ENCODE measurements at regions not wholly inside any gene's neighbourhood (a gene's known extent, or its start where the extent isn't known, plus 50 kb on each side); places are given as distances from the start of the nearest gene placed in this dataset.
A peak's percentile ranks its signal among the peaks of the same experiment; 100 is the strongest.
"Not testable (repeated sequence)": the region's sequence is repeated elsewhere in the genome, so short reads cannot be mapped to it uniquely, and the experiment has no call there.

- DNase-seq: peak; percentile 31
These were observed 315.3 kb upstream of the SGK1 start for GRCh38 chr6:134632982-134633940.

DNA sequence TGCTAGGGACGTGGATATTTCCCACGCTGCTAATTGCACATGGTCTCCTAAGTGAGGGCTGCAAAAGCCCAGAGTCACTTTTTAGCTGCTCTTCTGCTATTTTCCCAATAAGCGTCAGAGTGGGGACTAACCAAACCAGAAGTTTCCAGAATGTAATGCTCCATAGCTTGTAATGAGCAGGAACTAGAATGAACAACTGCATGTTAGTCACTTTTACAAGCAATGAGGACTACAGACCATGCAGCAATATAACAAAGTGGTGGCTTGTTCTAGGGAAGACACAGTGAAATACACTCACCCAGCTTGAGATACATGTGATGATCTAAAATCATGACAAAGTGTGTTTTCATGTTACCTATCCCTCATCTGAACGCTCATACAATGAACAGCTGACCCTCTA is 314.1 kb upstream of the SGK1 start:
- no peak for DNase-seq

DNA sequence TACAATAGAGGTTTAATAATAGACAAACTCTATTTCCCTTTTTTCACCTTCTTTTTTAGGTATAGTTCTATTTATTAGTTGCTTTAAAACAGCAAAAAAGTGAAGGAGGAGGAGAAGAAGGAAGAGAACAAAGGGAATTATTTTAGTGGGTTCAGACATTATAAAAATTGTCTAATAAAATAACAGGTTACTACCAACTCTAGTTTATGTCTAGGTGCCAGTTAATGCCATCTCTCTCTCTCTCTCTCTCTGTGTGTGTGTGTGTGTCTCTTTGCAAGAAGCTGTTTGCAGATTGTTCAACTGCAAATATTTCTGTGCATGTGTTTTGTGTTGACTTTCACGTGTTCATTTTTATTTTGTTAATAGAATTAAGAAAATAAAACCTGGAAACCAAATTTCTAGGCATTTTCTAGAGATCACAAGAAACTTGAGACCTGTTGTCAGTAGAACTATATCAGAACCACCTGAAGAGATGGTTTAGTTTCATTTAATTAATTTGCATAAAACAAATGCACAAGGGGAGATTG is 313.5 kb upstream of the SGK1 start:
- DNase-seq: no peak

GRCh38 chr6:134630508-134631121 is 312.7 kb upstream of the SGK1 start:
- no peak for DNase-seq

DNA sequence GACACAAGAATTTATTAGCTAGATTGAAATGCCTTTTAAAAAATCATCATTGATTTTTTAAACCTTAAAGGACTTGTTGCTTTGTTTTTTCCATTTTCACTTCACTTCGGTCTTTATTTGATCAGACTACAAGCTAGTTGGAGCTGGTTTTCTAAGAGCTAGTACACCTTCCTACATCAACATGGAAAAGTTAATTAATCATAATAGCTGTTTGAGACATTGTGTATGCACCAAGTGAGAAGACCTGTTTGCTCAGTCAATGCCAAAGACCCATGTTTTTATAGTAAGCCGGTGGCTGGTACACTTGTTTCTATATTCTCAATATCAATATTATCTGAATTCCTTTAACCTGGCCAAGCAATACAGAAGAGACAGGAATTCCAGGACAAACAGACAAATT is 310.2 kb upstream of the SGK1 start:
- DNase-seq: no peak

DNA sequence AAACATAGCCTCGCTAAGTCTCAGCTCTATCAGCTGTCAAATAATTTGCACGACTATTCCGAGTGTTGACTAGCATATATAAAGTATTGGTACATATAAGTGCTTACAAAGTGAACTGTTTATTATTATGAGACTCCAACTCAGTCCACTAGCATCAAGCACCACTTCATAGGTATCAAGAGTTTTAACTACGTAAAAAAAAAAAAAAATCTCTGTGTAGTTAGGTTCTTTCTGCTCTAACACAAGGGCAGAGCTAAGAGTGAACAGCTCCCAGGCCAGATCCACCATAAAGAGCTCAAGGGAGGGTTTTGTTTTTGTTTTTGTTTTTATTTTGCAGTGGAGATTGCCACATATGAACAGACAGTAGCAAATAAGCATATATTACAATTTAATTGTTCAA is 309.8 kb upstream of the SGK1 start:
- DNase-seq: no peak

DNA sequence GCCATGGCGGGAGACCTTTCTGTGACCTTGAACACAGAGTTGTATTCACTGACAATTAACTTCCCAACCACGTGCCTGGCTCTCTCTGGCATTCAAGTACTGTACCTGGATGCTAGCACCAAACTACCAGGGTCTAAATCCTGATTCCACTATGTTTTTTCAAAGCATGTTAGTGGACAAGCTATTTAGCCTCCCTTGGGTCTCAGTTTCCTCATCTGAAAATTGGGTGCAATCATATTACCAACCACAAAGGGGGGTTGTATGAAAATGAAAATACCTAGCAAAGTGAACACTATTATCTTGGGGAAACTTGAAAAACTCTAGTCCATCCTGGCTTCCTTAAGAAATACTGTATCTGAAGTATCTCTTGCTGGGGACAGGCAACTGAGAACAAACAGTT is 308.7 kb upstream of the SGK1 start:
- no peak for DNase-seq

GRCh38 chr6:134626086-134626485 is 308.2 kb upstream of the SGK1 start:
- no peak for DNase-seq

- DNase-seq: no peak
These were observed 306.9 kb upstream of the SGK1 start for GRCh38 chr6:134624781-134625180.

DNA sequence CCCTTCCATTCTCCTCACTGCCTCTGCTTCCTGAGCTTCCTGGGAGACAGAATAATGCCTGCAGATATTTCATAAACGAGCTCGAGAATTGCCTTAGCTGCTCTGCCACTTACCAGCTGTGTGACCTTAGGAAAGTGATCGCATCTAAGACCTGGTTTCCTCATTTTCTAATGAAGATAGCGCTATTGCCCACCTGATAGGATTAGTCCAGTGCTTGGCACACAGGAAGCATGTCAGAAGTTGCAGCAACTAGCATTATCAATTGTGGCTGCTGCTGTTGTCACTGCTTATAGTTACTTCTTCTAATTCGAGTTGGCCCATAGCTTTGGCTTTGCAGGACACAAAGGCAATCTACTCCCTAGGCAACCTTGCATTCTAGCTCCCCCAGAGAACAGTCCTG is 305.5 kb upstream of the SGK1 start:
- no peak for DNase-seq

GRCh38 chr6:134622382-134623173 is 304.7 kb upstream of the SGK1 start:
- no peak for DNase-seq

DNA sequence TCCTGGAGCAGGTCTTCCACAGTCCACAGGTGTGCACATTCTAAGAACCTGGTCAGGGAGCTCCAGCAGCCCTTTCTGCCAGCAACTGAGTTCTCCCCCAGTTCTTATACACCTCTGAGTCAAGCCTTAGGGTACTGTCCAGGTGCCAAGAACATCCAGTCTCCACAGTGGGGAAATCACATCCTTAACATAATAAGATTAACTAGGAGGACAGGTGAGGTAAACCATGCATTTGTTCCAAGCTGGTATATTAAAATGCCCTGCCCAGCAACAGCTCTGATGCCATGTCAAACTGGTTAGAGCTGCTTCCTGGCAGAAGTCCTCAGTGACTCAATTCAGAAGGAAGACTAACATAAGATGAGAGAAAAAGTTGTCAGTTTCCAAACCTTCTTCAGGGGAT is 303.9 kb upstream of the SGK1 start:
- no peak for DNase-seq

DNA sequence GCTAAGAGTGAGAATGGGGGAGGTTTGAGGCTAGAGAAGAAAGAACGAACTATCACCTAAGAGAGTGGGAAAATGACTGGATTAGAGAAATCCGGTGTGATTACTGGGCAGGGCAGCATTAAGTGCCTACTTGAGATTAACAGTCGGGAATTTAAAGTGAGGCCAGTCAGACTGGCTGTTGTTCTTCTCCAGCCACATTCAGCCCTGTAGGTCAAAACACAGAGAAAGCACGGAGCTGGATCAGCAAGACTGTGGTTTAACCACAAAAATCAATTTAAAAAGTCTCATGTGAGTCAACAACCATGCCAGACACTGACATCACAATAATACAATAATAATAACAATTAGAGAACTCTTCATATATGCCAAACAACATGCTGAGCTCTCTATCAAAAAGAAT is 301.9 kb upstream of the SGK1 start:
- no peak for DNase-seq

DNA sequence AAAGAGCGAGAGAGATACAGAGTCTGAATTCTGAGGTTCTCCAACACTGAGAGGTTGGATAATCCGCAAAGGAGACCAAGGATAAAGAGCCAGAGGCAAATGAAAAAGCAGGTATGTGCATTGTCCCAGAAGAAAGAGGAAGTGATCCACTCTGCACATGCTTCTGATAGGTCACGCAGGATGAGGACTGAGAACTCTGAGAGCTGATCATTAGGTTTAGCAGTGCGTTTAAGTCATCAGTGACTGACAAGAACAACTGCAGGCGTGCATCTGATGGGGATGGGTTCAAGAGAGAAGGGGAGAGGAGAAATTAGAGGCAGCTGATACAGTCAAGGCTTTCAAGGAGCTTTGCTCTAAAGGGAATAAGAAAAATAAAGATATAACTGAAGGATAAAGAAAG is 301.2 kb upstream of the SGK1 start:
- DNase-seq: no peak

GRCh38 chr6:134614606-134615485 is 296.9 kb upstream of the SGK1 start:
- no peak for DNase-seq

DNA sequence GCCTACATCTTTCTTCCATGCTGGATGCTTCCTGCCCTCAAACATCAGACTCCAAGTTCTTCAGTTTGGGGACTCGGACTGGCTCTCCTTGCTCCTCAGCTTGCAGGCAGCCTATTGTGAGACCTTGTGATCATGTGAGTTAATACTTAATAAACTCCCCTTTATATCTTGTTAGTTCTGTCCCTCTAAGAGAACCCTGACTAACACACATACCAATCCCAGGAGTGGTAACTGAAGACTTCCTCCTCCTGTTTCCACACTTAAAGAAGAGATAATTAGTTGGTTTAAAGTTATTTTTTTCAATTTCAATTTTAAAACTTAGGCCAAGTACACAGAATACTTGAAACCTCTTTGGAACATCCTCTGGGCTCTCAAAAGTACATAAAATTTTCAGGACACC is 294.2 kb upstream of the SGK1 start:
- DNase-seq: not testable (repeated sequence)

DNA sequence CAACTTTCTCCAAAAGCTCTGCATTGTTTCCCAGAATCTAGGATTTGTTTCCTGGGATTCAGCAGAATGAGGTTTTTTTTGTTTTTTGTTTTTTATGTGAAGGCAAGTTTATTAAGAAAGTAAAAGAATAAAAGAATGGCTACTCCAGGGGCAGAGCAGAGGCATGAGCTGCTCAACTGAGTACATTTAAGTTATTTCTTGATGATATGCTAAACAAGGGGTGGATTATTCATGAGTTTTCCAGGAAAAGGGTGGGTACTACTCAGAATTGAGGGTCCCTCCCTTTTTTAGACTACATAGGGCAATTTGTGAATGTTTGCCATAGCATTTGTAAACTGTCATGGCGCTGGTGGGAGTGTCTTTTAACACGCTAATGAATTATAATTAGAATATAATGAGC is 292.5 kb upstream of the SGK1 start:
- DNase-seq: no peak

GRCh38 chr6:134609716-134610261 is 291.9 kb upstream of the SGK1 start:
- no peak for DNase-seq

- no peak for DNase-seq
These were observed 289.5 kb upstream of the SGK1 start for GRCh38 chr6:134607411-134607810.

- no peak for DNase-seq
These were observed 287.1 kb upstream of the SGK1 start for GRCh38 chr6:134605034-134605433.

DNA sequence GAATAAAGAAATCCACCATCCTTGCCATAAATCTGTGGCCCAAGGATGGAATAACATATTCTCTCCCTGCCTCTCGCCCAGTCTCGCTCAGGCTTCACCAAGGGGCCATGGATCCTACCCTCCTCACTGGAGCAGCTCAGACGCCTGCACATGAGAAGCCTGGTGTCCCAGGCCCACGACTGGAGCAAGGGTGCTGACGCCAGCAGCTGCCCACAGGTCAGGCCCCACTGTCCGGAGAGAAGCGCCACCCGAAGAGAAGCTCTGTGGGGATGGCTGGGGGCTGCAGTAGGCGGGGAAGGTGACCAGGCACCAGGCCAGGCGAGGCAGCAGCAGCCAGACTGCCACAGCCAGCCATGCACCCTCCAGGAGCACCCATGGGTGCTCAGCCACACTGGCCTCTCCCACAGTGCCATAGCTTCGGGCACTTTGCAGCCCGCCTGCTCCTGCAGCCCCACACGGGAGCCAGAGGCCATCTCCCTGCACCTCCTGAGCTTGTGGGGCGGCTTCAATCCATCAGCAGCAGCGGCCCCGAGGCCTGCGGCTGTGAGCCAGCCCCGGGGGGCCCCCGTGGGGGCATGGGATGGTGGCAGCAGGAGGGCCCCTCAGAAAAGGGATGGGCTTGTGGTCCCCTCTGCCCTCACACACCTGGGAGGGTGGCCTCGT is 286.2 kb upstream of the SGK1 start:
- no peak for DNase-seq
